ENCODE measurements at regions not wholly inside any gene's neighbourhood (a gene's known extent, or its start where the extent isn't known, plus 50 kb on each side); places are given as distances from the start of the nearest gene placed in this dataset.

- no peaks in the 10 kb centered on the region for H3K9me3 ChIP-seq (ENCODE audit: control insufficient read depth, low read length)
- H3K4me1 ChIP-seq (ENCODE audit: control insufficient read depth, insufficient read depth, low read length) = peaks cover 26% of the 10 kb centered on the region
- H3K9ac ChIP-seq (ENCODE audit: low read length) = no peak overlapping the region
- no peak overlapping the region for H3K4me3 ChIP-seq (ENCODE audit: low read length)
- no peaks in the 10 kb centered on the region for H3K27me3 ChIP-seq (ENCODE audit: control insufficient read depth, insufficient read depth, low read length)
- no peaks in the 10 kb centered on the region for H3K36me3 ChIP-seq (ENCODE audit: control insufficient read depth, insufficient read depth, low read length)
Observed at GRCh38 chr2:65722028-65722778, 289.8 kb upstream of the SPRED2 start.

GRCh38 chr2:65716698-65717097 lies 284.3 kb upstream of the SPRED2 start:
- Histone ChIP-seq H3K36me3 (ENCODE audit: control insufficient read depth, insufficient read depth, low read length) (no peaks in the 10 kb centered on the region), H3K27me3 (ENCODE audit: control insufficient read depth, insufficient read depth, low read length) (no peaks in the 10 kb centered on the region), H3K4me3 (ENCODE audit: low read length) (no peak overlapping the region), H3K9ac (ENCODE audit: low read length) (no peak overlapping the region), H3K4me1 (ENCODE audit: control insufficient read depth, insufficient read depth, low read length) (peaks cover 31% of the 10 kb centered on the region), H3K9me3 (ENCODE audit: control insufficient read depth, low read length) (no peaks in the 10 kb centered on the region)

- no peak overlapping the region for H3K4me3 ChIP-seq (ENCODE audit: low read length)
- no peaks in the 10 kb centered on the region for H3K36me3 ChIP-seq (ENCODE audit: control insufficient read depth, insufficient read depth, low read length)
- H3K9me3 ChIP-seq (ENCODE audit: control insufficient read depth, low read length) = no peaks in the 10 kb centered on the region
- no peaks in the 10 kb centered on the region for H3K27me3 ChIP-seq (ENCODE audit: control insufficient read depth, insufficient read depth, low read length)
- H3K9ac ChIP-seq (ENCODE audit: low read length) = no peak overlapping the region
- peaks cover 39% of the 10 kb centered on the region for H3K4me1 ChIP-seq (ENCODE audit: control insufficient read depth, insufficient read depth, low read length)
Observed at GRCh38 chr2:65715323-65715722, 282.9 kb upstream of the SPRED2 start.

- peaks cover 43% of the 10 kb centered on the region for H3K4me1 ChIP-seq (ENCODE audit: control insufficient read depth, insufficient read depth, low read length)
- no peaks in the 10 kb centered on the region for H3K36me3 ChIP-seq (ENCODE audit: control insufficient read depth, insufficient read depth, low read length)
- no peaks in the 10 kb centered on the region for H3K27me3 ChIP-seq (ENCODE audit: control insufficient read depth, insufficient read depth, low read length)
- H3K4me3 ChIP-seq (ENCODE audit: low read length) = no peak overlapping the region
- no peak overlapping the region for H3K9ac ChIP-seq (ENCODE audit: low read length)
- no peaks in the 10 kb centered on the region for H3K9me3 ChIP-seq (ENCODE audit: control insufficient read depth, low read length)
Observed at GRCh38 chr2:65714866-65715265, 282.5 kb upstream of the SPRED2 start.

GRCh38 chr2:65711863-65712262 lies 279.5 kb upstream of the SPRED2 start:
- no peaks in the 10 kb centered on the region for H3K27me3 ChIP-seq (ENCODE audit: control insufficient read depth, insufficient read depth, low read length)
- H3K9ac ChIP-seq (ENCODE audit: low read length) = no peak overlapping the region
- no peak overlapping the region for H3K4me3 ChIP-seq (ENCODE audit: low read length)
- H3K36me3 ChIP-seq (ENCODE audit: control insufficient read depth, insufficient read depth, low read length) = no peaks in the 10 kb centered on the region
- H3K9me3 ChIP-seq (ENCODE audit: control insufficient read depth, low read length) = no peaks in the 10 kb centered on the region
- peaks cover 48% of the 10 kb centered on the region for H3K4me1 ChIP-seq (ENCODE audit: control insufficient read depth, insufficient read depth, low read length)

GRCh38 chr2:65710779-65711295 lies 278.4 kb upstream of the SPRED2 start:
- Histone ChIP-seq H3K36me3 (ENCODE audit: control insufficient read depth, insufficient read depth, low read length) (no peaks in the 10 kb centered on the region), H3K4me1 (ENCODE audit: control insufficient read depth, insufficient read depth, low read length) (peaks cover 39% of the 10 kb centered on the region), H3K4me3 (ENCODE audit: low read length) (no peak overlapping the region), H3K27me3 (ENCODE audit: control insufficient read depth, insufficient read depth, low read length) (no peaks in the 10 kb centered on the region), H3K9ac (ENCODE audit: low read length) (no peak overlapping the region), H3K9me3 (ENCODE audit: control insufficient read depth, low read length) (no peaks in the 10 kb centered on the region)

- no peak overlapping the region for H3K4me3 ChIP-seq (ENCODE audit: low read length)
- no peaks in the 10 kb centered on the region for H3K27me3 ChIP-seq (ENCODE audit: control insufficient read depth, insufficient read depth, low read length)
- no peak overlapping the region for H3K9ac ChIP-seq (ENCODE audit: low read length)
- H3K4me1 ChIP-seq (ENCODE audit: control insufficient read depth, insufficient read depth, low read length) = peaks cover 36% of the 10 kb centered on the region
- no peaks in the 10 kb centered on the region for H3K36me3 ChIP-seq (ENCODE audit: control insufficient read depth, insufficient read depth, low read length)
- no peaks in the 10 kb centered on the region for H3K9me3 ChIP-seq (ENCODE audit: control insufficient read depth, low read length)
Observed at GRCh38 chr2:65710356-65710755, 278.0 kb upstream of the SPRED2 start.

GRCh38 chr2:65708086-65708485 lies 275.7 kb upstream of the SPRED2 start:
- H3K9me3 ChIP-seq (ENCODE audit: control insufficient read depth, low read length) = no peaks in the 10 kb centered on the region
- no peaks in the 10 kb centered on the region for H3K27me3 ChIP-seq (ENCODE audit: control insufficient read depth, insufficient read depth, low read length)

GRCh38 chr2:65706411-65706810 lies 274.0 kb upstream of the SPRED2 start:
- no peaks in the 10 kb centered on the region for H3K27me3 ChIP-seq (ENCODE audit: control insufficient read depth, insufficient read depth, low read length)
- no peaks in the 10 kb centered on the region for H3K36me3 ChIP-seq (ENCODE audit: control insufficient read depth, insufficient read depth, low read length)
- H3K9me3 ChIP-seq (ENCODE audit: control insufficient read depth, low read length) = no peaks in the 10 kb centered on the region
- no peak overlapping the region for H3K4me3 ChIP-seq (ENCODE audit: low read length)
- H3K4me1 ChIP-seq (ENCODE audit: control insufficient read depth, insufficient read depth, low read length) = peaks cover 17% of the 10 kb centered on the region
- no peak overlapping the region for H3K9ac ChIP-seq (ENCODE audit: low read length)

More at GRCh38 chr2:65708086-65708485, 275.7 kb upstream of the SPRED2 start:
- Histone ChIP-seq H3K36me3 (ENCODE audit: control insufficient read depth, insufficient read depth, low read length) (no peaks in the 10 kb centered on the region), H3K4me3 (ENCODE audit: low read length) (no peak overlapping the region), H3K9ac (ENCODE audit: low read length) (no peak overlapping the region), H3K4me1 (ENCODE audit: control insufficient read depth, insufficient read depth, low read length) (peaks cover 17% of the 10 kb centered on the region)

- H3K27me3 ChIP-seq (ENCODE audit: control insufficient read depth, insufficient read depth, low read length) = no peaks in the 10 kb centered on the region
- H3K9me3 ChIP-seq (ENCODE audit: control insufficient read depth, low read length) = no peaks in the 10 kb centered on the region
- no peak overlapping the region for H3K4me3 ChIP-seq (ENCODE audit: low read length)
- no peaks in the 10 kb centered on the region for H3K36me3 ChIP-seq (ENCODE audit: control insufficient read depth, insufficient read depth, low read length)
- H3K9ac ChIP-seq (ENCODE audit: low read length) = no peak overlapping the region
- H3K4me1 ChIP-seq (ENCODE audit: control insufficient read depth, insufficient read depth, low read length) = no peaks in the 10 kb centered on the region
Observed at GRCh38 chr2:65701191-65701590, 268.8 kb upstream of the SPRED2 start.

GRCh38 chr2:65700720-65701119 lies 268.3 kb upstream of the SPRED2 start:
- Histone ChIP-seq H3K9ac (ENCODE audit: low read length) (no peak overlapping the region), H3K36me3 (ENCODE audit: control insufficient read depth, insufficient read depth, low read length) (no peaks in the 10 kb centered on the region), H3K9me3 (ENCODE audit: control insufficient read depth, low read length) (no peaks in the 10 kb centered on the region), H3K4me1 (ENCODE audit: control insufficient read depth, insufficient read depth, low read length) (no peaks in the 10 kb centered on the region), H3K4me3 (ENCODE audit: low read length) (no peak overlapping the region), H3K27me3 (ENCODE audit: control insufficient read depth, insufficient read depth, low read length) (no peaks in the 10 kb centered on the region)

GRCh38 chr2:65700004-65700651 lies 267.7 kb upstream of the SPRED2 start:
- Histone ChIP-seq H3K9me3 (ENCODE audit: control insufficient read depth, low read length) (no peaks in the 10 kb centered on the region), H3K36me3 (ENCODE audit: control insufficient read depth, insufficient read depth, low read length) (no peaks in the 10 kb centered on the region), H3K4me3 (ENCODE audit: low read length) (no peak overlapping the region), H3K4me1 (ENCODE audit: control insufficient read depth, insufficient read depth, low read length) (no peaks in the 10 kb centered on the region), H3K27me3 (ENCODE audit: control insufficient read depth, insufficient read depth, low read length) (no peaks in the 10 kb centered on the region), H3K9ac (ENCODE audit: low read length) (no peak overlapping the region)
